Uterus (tissue), 3 donors: ENCODE measurements at regions not wholly inside any gene's neighbourhood (a gene's known extent, or its start where the extent isn't known, plus 50 kb on each side); places are given as distances from the start of the nearest gene placed in this dataset.

Experiments
- DNase-seq, 2 donors: peaks; one replicate each; pipeline ENCODE4 v3.0.0-alpha.2; 2019 to 2020
- H3K27ac ChIP-seq, 2 donors: fragments of 200-600 bp; sonication (generic); 1 replicate in 1 of 2; 2 replicates in 1 of 2; pipeline ENCODE4 v1.5.1; 2016 to 2018
- H3K27me3 ChIP-seq, 2 donors: fragments of 200-600 bp; sonication (generic); one replicate each; pipeline ENCODE4 v1.5.1; 2018 to 2019; ENCODE audit warnings: control low read depth in 1 of 2
- H3K36me3 ChIP-seq, 2 donors: fragments of 200-600 bp; sonication (generic); one replicate each; pipeline ENCODE4 v1.5.1; 2019; ENCODE audit warnings: control low read depth in 1 of 2
- H3K4me1 ChIP-seq, 2 donors: fragments of 200-600 bp; sonication (generic); one replicate each; pipeline ENCODE4 v1.5.1; 2018 to 2019; ENCODE audit warnings: control low read depth in 1 of 2
- H3K4me3 ChIP-seq, 2 donors: fragments of 200-600 bp; sonication (generic); 1 replicate in 1 of 2; 2 replicates in 1 of 2; pipeline ENCODE4 v1.5.1; 2018 to 2019; ENCODE audit warnings: mild to moderate bottlenecking in 1 of 2
- H3K9me3 ChIP-seq, 2 donors: fragments of 200-600 bp; sonication (generic); one replicate each; pipeline ENCODE4 v1.5.1; 2019; ENCODE audit warnings: control low read depth in 1 of 2
- CTCF ChIP-seq, 4 experiments: fragments of 200-600 bp in 2 of 4; fragments of 450-650 bp in 2 of 4; sonication (generic) in 2 of 4; IDR thresholded peaks; one replicate each; pipeline ENCODE4 v1.5.1; 2016 to 2019; ENCODE audit warnings: antibody characterized with exemption in 4 of 4, mild to moderate bottlenecking in 2 of 4, moderate library complexity in 1 of 4
- POLR2A ChIP-seq, 2 donors: fragments of 450-650 bp; IDR thresholded peaks; one replicate each; pipeline ENCODE4 v1.6.1; 2016; ENCODE audit warnings: antibody characterized with exemption in 2 of 2, mild to moderate bottlenecking in 1 of 2, moderate library complexity in 1 of 2
- intact Hi-C: fragments of 100-400 bp; cut with DNase I; formaldehyde crosslinking; loops from one replicate; pipeline ENCODE4 v1.15.1; 2023; ENCODE audit warnings: low total_unique reads
- donor health status: DM: yes; HTN: yes; CAD: no.

GRCh38 chr13:40376296-40376849, 290.1 kb downstream of the FOXO1 start:
- TF ChIP-seq CTCF (IDR thresholded peaks at IDR 0.05) (no peak), POLR2A (IDR thresholded peaks at IDR 0.05) (no peak)
- intact Hi-C loops, result no loop called here
- Histone ChIP-seq H3K4me1 (no peaks in the 10 kb centered on the region), H3K9me3 (no peaks in the 10 kb centered on the region), H3K27ac (peak overlapping the region in 1 of 2 donors; percentile 35), H3K27me3 (no peaks in the 10 kb centered on the region), H3K4me3 (no peak overlapping the region), H3K36me3 (no peaks in the 10 kb centered on the region)
- no peak for DNase-seq

- Histone ChIP-seq H3K27me3 (no peaks in the 10 kb centered on the region), H3K4me1 (no peaks in the 10 kb centered on the region), H3K4me3 (no peak overlapping the region), H3K27ac (peak overlapping the region in 1 of 2 donors; percentile 35), H3K9me3 (no peaks in the 10 kb centered on the region), H3K36me3 (no peaks in the 10 kb centered on the region)
- TF ChIP-seq CTCF (IDR thresholded peaks at IDR 0.05) (no peak), POLR2A (IDR thresholded peaks at IDR 0.05) (no peak)
- intact Hi-C loops, result no loop called here
- DNase-seq, result peak in 1 of 2 donors; percentile 34
Observed at GRCh38 chr13:40376867-40377535, 289.4 kb downstream of the FOXO1 start.

GRCh38 chr13:40377783-40378182, 288.7 kb downstream of the FOXO1 start:
- no peaks in the 10 kb centered on the region for H3K4me1 ChIP-seq
- peak in 1 of 2 donors; percentile 66 for DNase-seq
- TF ChIP-seq POLR2A (IDR thresholded peaks at IDR 0.05) (no peak), CTCF (IDR thresholded peaks at IDR 0.05) (no peak)
- peak overlapping the region in 1 of 2 donors; percentile 35 for H3K27ac ChIP-seq
- no peak overlapping the region for H3K4me3 ChIP-seq
- intact Hi-C loops, result no loop called here
- H3K36me3 ChIP-seq, result no peaks in the 10 kb centered on the region
- no peaks in the 10 kb centered on the region for H3K9me3 ChIP-seq
- no peaks in the 10 kb centered on the region for H3K27me3 ChIP-seq

GRCh38 chr13:40379196-40379595, 287.2 kb downstream of the FOXO1 start:
- Histone ChIP-seq H3K27me3 (no peaks in the 10 kb centered on the region), H3K9me3 (no peaks in the 10 kb centered on the region), H3K36me3 (no peaks in the 10 kb centered on the region), H3K4me1 (no peaks in the 10 kb centered on the region), H3K27ac (no peak overlapping the region), H3K4me3 (no peak overlapping the region)
- TF ChIP-seq POLR2A (IDR thresholded peaks at IDR 0.05) (no peak), CTCF (IDR thresholded peaks at IDR 0.05) (no peak)
- intact Hi-C loops, result no loop called here
- no peak for DNase-seq

- Histone ChIP-seq H3K4me1 (no peaks in the 10 kb centered on the region), H3K4me3 (no peak overlapping the region), H3K27ac (no peak overlapping the region), H3K36me3 (no peaks in the 10 kb centered on the region), H3K9me3 (no peaks in the 10 kb centered on the region), H3K27me3 (no peaks in the 10 kb centered on the region)
- intact Hi-C loops, result no loop called here
- TF ChIP-seq POLR2A (IDR thresholded peaks at IDR 0.05) (no peak), CTCF (IDR thresholded peaks at IDR 0.05) (no peak)
- DNase-seq, result no peak
Observed at GRCh38 chr13:40379794-40380578, 286.5 kb downstream of the FOXO1 start.
